HEK293 (cell line): ENCODE measurements at regions not wholly inside any gene's neighbourhood (a gene's known extent, or its start where the extent isn't known, plus 50 kb on each side); places are given as distances from the start of the nearest gene placed in this dataset.

ENCODE experiments used
- CTCF ChIA-PET: fragments of 350-600 bp; formaldehyde crosslinking; extraction: SDS; loops from one replicate; lab custom pipeline; 2021; ENCODE audit warnings: antibody characterized with exemption; lab: Yijun Ruan, JAX
- POLR2A ChIA-PET: fragments of 300-600 bp; formaldehyde crosslinking; extraction: SDS; loops from one replicate; lab custom pipeline; 2020; ENCODE audit warnings: antibody characterized with exemption, inconsistent platforms; lab: Yijun Ruan, JAX
- H3K27ac ChIP-seq: fragments of 200-500 bp; sonication (Bioruptor generic); 2 replicates; pipeline ENCODE4 v1.5.1; 2014; ENCODE audit warnings: low read depth, low read length, control low read depth, inconsistent platforms; ENCODE audit errors: extremely low read depth
- H3K36me3 ChIP-seq, 2 experiments: fragments of 200-500 bp in 1 of 2; sonication (Bioruptor generic) in 1 of 2; 1 replicate in 1 of 2; 2 replicates in 1 of 2; pipeline ENCODE4 v1.5.1; 2014 to 2017; ENCODE audit warnings: inconsistent platforms in 2 of 2, low read length in 2 of 2; ENCODE audit not compliant: control insufficient read depth in 2 of 2, insufficient read depth in 1 of 2
- H3K4me1 ChIP-seq: fragments of 200-500 bp; sonication (Bioruptor generic); 2 replicates; pipeline ENCODE4 v1.5.1; 2014; ENCODE audit warnings: mild to moderate bottlenecking, low read length, inconsistent platforms; ENCODE audit not compliant: control insufficient read depth, insufficient read depth
- H3K4me3 ChIP-seq: 2 replicates; pipeline ENCODE4 v1.5.1; 2011; ENCODE audit warnings: low read depth, mild to moderate bottlenecking, control low read depth, low read length, moderate library complexity
- H3K9me3 ChIP-seq: fragments of 200-500 bp; sonication (Bioruptor generic); 2 replicates; pipeline ENCODE4 v1.5.1; 2014; ENCODE audit warnings: low read depth, low read length, inconsistent platforms; ENCODE audit not compliant: control insufficient read depth, insufficient read depth
- KLF10 ChIP-seq: fragments of 450-650 bp; IDR thresholded peaks from 2 replicates; pipeline ENCODE4 v1.5.1; 2018; ENCODE audit warnings: missing biosample characterization, mild to moderate bottlenecking, missing genetic modification characterization
- PRDM1 ChIP-seq: fragments of 450-650 bp; formaldehyde crosslinking; IDR thresholded peaks from 2 replicates; pipeline ENCODE4; 2016; ENCODE audit warnings: missing biosample characterization, missing genetic modification characterization
- ZNF157 ChIP-seq: fragments of 450-650 bp; formaldehyde crosslinking; IDR thresholded peaks from 2 replicates; pipeline ENCODE4 v1.5.1; 2016; ENCODE audit warnings: missing biosample characterization, missing genetic modification characterization
- ZNF169 ChIP-seq: fragments of 450-650 bp; formaldehyde crosslinking; IDR thresholded peaks from 2 replicates; pipeline ENCODE4 v1.5.1; 2016; ENCODE audit warnings: missing biosample characterization, missing genetic modification characterization
- ZNF202 ChIP-seq: fragments of 450-650 bp; formaldehyde crosslinking; IDR thresholded peaks from 2 replicates; pipeline ENCODE4 v1.5.1; 2016; ENCODE audit warnings: missing biosample characterization, missing genetic modification characterization, borderline replicate concordance
- ZNF280D ChIP-seq: fragments of 450-650 bp; formaldehyde crosslinking; IDR thresholded peaks from 2 replicates; pipeline ENCODE4 v1.5.1; 2016; ENCODE audit warnings: missing biosample characterization, missing genetic modification characterization
- ZNF335 ChIP-seq: fragments of 450-650 bp; formaldehyde crosslinking; conservative IDR thresholded peaks from 2 replicates; pipeline ENCODE4 v1.5.1; 2016; ENCODE audit warnings: missing biosample characterization, missing genetic modification characterization
- ZNF354C ChIP-seq: fragments of 450-650 bp; formaldehyde crosslinking; IDR thresholded peaks from 2 replicates; pipeline ENCODE4 v1.5.1; 2016; ENCODE audit warnings: missing biosample characterization, missing genetic modification characterization, low read depth, borderline replicate concordance
- ZNF426 ChIP-seq: fragments of 450-650 bp; formaldehyde crosslinking; IDR thresholded peaks from 2 replicates; pipeline ENCODE4 v1.5.1; 2017; ENCODE audit warnings: missing biosample characterization, missing genetic modification characterization, mild to moderate bottlenecking, inconsistent platforms, moderate library complexity
- ZNF514 ChIP-seq: fragments of 450-650 bp; formaldehyde crosslinking; IDR thresholded peaks from 2 replicates; pipeline ENCODE4 v1.5.1; 2016; ENCODE audit warnings: missing biosample characterization, missing genetic modification characterization
- ZNF629 ChIP-seq: fragments of 450-650 bp; formaldehyde crosslinking; IDR thresholded peaks from 2 replicates; pipeline ENCODE4 v1.5.1; 2017; ENCODE audit warnings: missing biosample characterization, missing genetic modification characterization
- ZNF658 ChIP-seq: fragments of 450-650 bp; formaldehyde crosslinking; IDR thresholded peaks from 2 replicates; pipeline ENCODE4; 2016; ENCODE audit warnings: missing biosample characterization, missing genetic modification characterization
- ZNF664 ChIP-seq: fragments of 450-650 bp; formaldehyde crosslinking; IDR thresholded peaks from 2 replicates; pipeline ENCODE4 v1.5.1; 2016; ENCODE audit warnings: missing biosample characterization, missing genetic modification characterization
- ZNF707 ChIP-seq: fragments of 450-650 bp; formaldehyde crosslinking; IDR thresholded peaks from 2 replicates; pipeline ENCODE4 v1.5.1; 2016; ENCODE audit warnings: missing biosample characterization, missing genetic modification characterization
- ZSCAN18 ChIP-seq: fragments of 450-650 bp; formaldehyde crosslinking; IDR thresholded peaks from 2 replicates; pipeline ENCODE4 v1.5.1; 2016; ENCODE audit warnings: missing biosample characterization, missing genetic modification characterization
- ZSCAN4 ChIP-seq: fragments of 450-650 bp; formaldehyde crosslinking; IDR thresholded peaks from 2 replicates; pipeline ENCODE4 v1.5.1; 2017; ENCODE audit warnings: missing biosample characterization, missing genetic modification characterization

- Histone ChIP-seq H3K27ac (no peak overlapping the region), H3K36me3 (no peaks in the 10 kb centered on the region)
- ChIA-PET CTCF (no interaction called here), POLR2A (no interaction called here)
- no peak for TF ChIP-seq ZNF157 (tag by site-specific recombination)
- TF ChIP-seq ZNF169 (tag by site-specific recombination): no peak
- no peak for TF ChIP-seq ZSCAN18
- TF ChIP-seq, all 188 proteins: peak for 0
- H3K4me1 ChIP-seq: no peaks in the 10 kb centered on the region
- no peak overlapping the region for H3K4me3 ChIP-seq
- H3K9me3 ChIP-seq: no peaks in the 10 kb centered on the region
Measured at GRCh38 chr14:80446356-80446755, 235.1 kb upstream of the DIO2 start.

GRCh38 chr14:80445605-80446004 is 234.3 kb upstream of the DIO2 start:
- H3K4me1 ChIP-seq: no peaks in the 10 kb centered on the region
- ChIA-PET POLR2A (no interaction called here), CTCF (interaction anchor here (0.7 kb wide), 1 partner anchor 36 kb away, joined by 3 read pairs; no protein-coding TSS in a partner anchor)
- TF ChIP-seq ZNF707 (no peak), ZNF280D (no peak), ZNF354C (tag by site-specific recombination) (no peak)
- H3K4me3 ChIP-seq: no peak overlapping the region
- no peak overlapping the region for H3K27ac ChIP-seq
- H3K36me3 ChIP-seq: no peaks in the 10 kb centered on the region
- H3K9me3 ChIP-seq: no peaks in the 10 kb centered on the region

- Histone ChIP-seq H3K4me1 (no peaks in the 10 kb centered on the region), H3K4me3 (no peak overlapping the region), H3K36me3 (no peaks in the 10 kb centered on the region), H3K27ac (no peak overlapping the region), H3K9me3 (no peaks in the 10 kb centered on the region)
- CTCF ChIA-PET: no interaction called here
- POLR2A ChIA-PET: no interaction called here
- TF ChIP-seq PRDM1 (tag by site-specific recombination): no peak
- TF ChIP-seq ZNF658 (tag by site-specific recombination): no peak
- TF ChIP-seq ZSCAN18: no peak
- TF ChIP-seq ZNF335: no peak
- no peak for TF ChIP-seq ZNF514 (tag by site-specific recombination)
- no peak for TF ChIP-seq ZNF202 (tag by site-specific recombination)
- no peak for TF ChIP-seq ZNF280D
- no peak for TF ChIP-seq ZNF426 (tag by site-specific recombination)
- no peak for TF ChIP-seq ZSCAN4 (tag by site-specific recombination)
- TF ChIP-seq ZNF664: no peak
- TF ChIP-seq ZNF629 (tag by site-specific recombination): no peak
- no peak for TF ChIP-seq KLF10
Measured at GRCh38 chr14:80434574-80435321, 223.4 kb upstream of the DIO2 start.
